GM13977 (cell line): ENCODE measurements at regions not wholly inside any gene's neighbourhood (a gene's known extent, or its start where the extent isn't known, plus 50 kb on each side); places are given as distances from the start of the nearest gene placed in this dataset.

Experiments used
- DNase-seq: peaks from one replicate; pipeline ENCODE4 v3.0.0; 2012; ENCODE audit warnings: low spot score
- in situ Hi-C: fragments of 300-500 bp; cut with MboI; formaldehyde crosslinking; loops from one replicate; pipeline ENCODE4 v1.12.0; 2022; ENCODE audit warnings: low sequenced_read_pairs, low pct_unique_long_range_greater_than_20kb, mixed read lengths, inconsistent platforms; ENCODE audit not compliant: unreplicated experiment
- TF ChIP-seq, protein P1 (sequence below): IDR thresholded peaks from 2 replicates; pipeline ENCODE4 v1.5.1; 2012; ENCODE audit warnings: mild to moderate bottlenecking, control low read depth; ENCODE audit not compliant: insufficient read depth; ENCODE audit errors: extremely low read depth, missing control alignments

DNA sequence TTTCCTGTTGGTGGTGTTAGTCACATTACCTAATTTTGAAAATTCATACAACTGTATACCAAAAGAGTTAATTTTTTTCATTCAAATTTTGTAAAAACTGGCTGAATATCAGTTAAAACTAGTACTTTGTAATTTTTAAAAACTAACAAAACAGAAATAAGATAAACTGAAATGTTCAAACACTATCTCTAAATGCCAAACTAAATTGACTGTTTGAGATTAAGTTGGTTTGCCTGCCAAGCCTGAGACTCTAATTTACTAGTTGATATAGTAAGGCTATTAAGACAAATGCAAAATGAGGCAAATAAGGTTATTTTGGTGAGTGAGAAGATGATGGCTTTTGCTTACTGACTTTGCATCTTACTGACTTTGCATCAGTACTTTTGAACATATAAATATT lies 1134.9 kb upstream of the LRRN3 start:
- TF ChIP-seq, protein P1, sequence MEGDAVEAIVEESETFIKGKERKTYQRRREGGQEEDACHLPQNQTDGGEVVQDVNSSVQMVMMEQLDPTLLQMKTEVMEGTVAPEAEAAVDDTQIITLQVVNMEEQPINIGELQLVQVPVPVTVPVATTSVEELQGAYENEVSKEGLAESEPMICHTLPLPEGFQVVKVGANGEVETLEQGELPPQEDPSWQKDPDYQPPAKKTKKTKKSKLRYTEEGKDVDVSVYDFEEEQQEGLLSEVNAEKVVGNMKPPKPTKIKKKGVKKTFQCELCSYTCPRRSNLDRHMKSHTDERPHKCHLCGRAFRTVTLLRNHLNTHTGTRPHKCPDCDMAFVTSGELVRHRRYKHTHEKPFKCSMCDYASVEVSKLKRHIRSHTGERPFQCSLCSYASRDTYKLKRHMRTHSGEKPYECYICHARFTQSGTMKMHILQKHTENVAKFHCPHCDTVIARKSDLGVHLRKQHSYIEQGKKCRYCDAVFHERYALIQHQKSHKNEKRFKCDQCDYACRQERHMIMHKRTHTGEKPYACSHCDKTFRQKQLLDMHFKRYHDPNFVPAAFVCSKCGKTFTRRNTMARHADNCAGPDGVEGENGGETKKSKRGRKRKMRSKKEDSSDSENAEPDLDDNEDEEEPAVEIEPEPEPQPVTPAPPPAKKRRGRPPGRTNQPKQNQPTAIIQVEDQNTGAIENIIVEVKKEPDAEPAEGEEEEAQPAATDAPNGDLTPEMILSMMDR = no peak
- in situ Hi-C loops = no loop called here
- no peak for DNase-seq

DNA sequence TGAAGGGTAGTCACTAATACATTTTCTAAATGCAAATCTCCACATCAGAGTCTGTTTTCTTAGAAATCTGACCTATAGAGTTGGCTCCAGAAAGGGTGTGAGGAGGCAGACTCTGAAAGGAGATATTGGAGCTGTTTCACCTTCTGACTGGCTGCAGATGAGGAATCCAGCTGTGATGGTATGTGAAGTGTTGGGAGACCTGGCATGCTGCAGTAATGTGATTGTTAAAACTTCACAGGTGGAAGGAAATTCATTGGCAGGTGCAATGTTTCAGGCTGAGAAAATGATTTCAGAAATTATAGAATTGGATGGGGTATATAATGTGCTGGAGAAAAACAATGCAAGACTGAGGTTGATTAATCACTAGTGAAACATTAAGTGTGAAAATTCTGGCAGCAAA lies 1134.0 kb upstream of the LRRN3 start:
- TF ChIP-seq, protein P1 = no peak
- no peak for DNase-seq
- in situ Hi-C loops = no loop called here

- in situ Hi-C loops = no loop called here
- no peak for DNase-seq
- TF ChIP-seq, protein P1 = no peak
Observed at GRCh38 chr7:109963741-109964140, 1127.2 kb upstream of the LRRN3 start.

GRCh38 chr7:109964780-109965179 lies 1126.1 kb upstream of the LRRN3 start:
- in situ Hi-C loops = no loop called here
- TF ChIP-seq, protein P1 = no peak
- DNase-seq = no peak

- no peak for DNase-seq
- in situ Hi-C loops = no loop called here
- TF ChIP-seq, protein P1 = no peak
Observed at GRCh38 chr7:109967406-109967805, 1123.5 kb upstream of the LRRN3 start.

- no peak for DNase-seq
- in situ Hi-C loops = no loop called here
- TF ChIP-seq, protein P1 = no peak
Observed at GRCh38 chr7:109983618-109984017, 1107.3 kb upstream of the LRRN3 start.

DNA sequence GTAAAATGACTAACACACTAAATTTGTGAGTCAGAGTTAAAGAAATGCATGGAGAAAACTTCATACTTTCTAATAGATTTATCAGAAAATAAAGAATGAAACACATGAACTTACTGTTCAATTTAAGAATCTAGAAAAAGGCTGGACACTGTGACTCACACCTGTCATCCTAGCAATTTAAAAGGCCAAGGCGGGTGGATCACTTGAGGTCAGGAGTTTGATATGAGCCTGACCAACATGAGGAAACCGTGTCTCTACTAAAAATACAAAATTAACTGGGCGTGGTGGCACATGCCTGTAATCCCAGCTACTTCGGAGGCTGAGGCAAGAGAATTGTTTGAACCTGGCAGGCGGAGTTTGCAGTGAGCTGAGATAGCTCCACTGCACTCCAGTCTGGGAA lies 1106.2 kb upstream of the LRRN3 start:
- DNase-seq = no peak
- TF ChIP-seq, protein P1 = no peak
- in situ Hi-C loops = no loop called here
